ENCODE measurements at regions not wholly inside any gene's neighbourhood (a gene's known extent, or its start where the extent isn't known, plus 50 kb on each side); places are given as distances from the start of the nearest gene placed in this dataset.
"Not testable (repeated sequence)": the region's sequence is repeated elsewhere in the genome, so short reads cannot be mapped to it uniquely, and the experiment has no call there.

DNA sequence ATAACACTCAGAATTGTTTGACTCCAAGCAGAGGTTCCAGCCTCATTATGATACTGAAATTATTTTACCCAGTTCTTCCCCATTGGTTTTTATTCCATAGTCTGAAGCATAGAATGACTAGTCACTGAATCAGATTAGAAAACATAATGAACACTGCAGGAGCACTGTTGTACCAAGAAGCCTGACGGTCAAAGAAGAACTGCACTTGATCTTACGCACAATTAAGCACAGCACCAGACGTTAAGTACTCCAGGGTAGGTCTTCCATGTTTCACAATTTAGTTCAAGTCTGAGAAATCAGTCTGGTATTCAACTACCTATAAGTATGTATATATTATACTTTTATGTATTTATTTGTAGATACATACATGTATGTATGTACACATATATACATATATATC is 973.5 kb upstream of the SPRY2 start:
- DNase-seq: no peak

DNA sequence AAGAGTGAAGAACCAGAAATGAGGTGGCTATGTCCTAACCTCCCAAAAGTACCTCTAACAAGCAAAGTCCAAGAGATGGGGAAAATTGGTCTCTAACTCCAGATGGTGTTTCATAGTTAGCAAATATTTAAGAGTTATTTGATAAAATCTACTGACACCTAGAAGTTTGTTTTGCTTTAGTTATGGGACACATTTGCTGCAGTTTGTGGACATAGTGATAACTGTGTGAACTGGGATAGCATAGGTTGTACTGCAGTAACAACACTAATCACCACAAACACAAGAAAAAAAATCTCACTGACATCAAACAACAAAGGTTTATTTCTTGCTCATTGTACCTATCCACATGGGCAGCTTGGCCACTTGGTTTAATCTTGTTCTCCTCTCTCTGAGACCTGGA is 965.0 kb upstream of the SPRY2 start:
- DNase-seq: no peak

DNA sequence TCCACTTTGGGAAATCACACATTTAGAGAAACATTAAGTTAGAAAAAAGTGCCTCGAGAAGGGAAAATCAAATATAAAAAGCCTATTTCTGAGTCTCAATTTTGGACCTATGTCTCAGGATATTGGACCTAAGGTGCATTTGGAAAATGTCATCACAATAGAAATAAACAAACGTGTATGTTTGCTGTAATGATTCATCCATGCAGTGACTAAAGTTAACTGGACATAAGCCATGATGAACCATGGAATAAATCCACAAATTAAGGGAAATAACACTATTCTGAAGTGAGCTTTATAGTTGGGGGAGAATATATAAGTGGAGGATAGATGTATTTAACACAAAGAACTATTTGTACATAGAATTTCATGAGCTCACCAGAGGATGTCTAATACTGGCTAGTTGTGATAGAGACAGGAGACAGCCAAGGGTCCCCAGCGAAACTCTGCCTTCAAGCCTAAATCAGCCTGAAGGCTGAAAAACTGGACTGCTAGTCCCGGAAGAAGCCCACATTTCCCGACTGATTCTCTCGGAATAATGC is 963.3 kb upstream of the SPRY2 start:
- DNase-seq: no peak

DNA sequence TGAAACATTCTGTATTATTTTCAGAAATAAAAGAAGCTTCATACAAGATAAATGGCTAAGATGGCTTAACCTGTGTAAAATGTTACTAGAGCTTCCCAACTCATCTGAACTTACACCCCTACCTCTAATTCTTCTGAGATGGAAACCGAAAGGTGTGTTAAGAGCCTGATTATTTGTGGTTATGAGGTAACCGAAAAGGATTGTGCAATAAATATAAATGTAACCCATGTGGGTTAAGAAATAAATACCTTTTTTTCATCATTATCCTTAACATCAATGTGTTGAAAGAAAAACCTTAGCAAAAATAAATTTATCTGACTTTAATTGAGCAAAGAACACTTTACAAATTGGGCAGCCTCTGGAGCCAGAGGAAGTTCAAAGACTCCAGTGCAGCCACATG is 961.8 kb upstream of the SPRY2 start:
- DNase-seq: no peak

DNA sequence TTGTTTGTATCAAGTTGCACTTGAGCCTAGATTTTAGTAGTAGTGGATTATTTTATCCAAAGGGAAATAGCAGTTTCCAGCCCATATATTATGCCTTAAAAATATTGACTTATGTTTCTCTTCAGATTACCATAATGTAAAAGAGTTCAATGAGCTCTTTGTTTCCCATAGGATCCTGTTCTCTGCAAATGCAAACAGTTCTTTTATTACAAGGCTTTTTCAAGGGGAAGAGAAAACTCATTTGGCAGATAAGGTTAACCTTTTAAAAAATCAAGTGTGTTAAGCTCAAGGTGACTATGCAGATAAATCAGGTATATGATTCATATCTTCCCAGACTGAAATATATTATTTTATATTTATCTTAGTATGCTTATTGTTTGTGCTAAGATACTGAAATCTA is 961.2 kb upstream of the SPRY2 start:
- no peak for DNase-seq

DNA sequence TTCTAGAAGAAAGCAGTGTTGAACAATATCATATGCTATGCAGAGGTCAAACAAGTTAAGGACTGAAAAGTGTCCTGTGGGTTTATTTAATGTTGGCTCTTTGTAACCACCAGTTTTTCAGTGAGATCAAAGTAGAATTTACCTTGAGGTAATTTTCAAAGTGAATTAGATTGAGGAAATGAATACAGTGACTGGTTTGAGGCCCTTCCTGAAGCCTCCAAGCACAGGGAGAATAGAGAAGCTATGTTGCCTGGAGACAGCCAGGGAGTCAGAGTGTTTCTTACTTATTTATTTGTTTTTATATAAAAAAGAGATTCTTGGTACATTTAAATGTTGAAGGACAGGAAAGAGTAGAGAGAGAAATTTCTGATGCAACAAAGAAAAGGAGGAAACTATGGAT is 954.3 kb upstream of the SPRY2 start:
- no peak for DNase-seq

DNA sequence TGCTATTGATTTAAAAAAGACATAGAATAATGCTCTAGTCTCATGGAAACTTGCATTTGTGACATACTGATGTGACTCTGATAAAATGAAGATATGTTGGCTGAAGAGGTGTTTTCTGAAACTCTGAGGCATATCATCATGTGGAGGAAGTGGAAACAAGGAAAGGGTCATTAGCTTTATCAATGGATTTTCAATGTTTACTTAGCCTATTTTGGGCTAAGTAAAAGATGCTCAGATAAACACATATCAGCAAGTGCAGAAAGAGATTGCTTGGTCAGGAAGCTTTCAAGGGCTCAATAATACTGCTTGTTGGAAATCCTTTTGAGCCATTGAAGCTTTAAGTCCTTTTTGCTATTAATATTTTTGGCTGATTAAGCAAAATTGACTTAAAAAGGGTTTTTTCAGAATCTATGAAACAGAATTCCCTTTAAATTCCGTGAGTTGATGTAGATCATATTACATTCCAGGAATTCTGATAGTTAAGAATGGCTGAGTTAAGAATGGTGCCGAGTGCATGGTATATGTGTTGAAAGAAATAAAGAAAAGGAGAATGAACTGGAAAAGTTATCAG is 952.8 kb upstream of the SPRY2 start:
- DNase-seq: no peak

- no peak for DNase-seq
Measured at GRCh38 chr13:81283561-81283960, 942.6 kb upstream of the SPRY2 start.

DNA sequence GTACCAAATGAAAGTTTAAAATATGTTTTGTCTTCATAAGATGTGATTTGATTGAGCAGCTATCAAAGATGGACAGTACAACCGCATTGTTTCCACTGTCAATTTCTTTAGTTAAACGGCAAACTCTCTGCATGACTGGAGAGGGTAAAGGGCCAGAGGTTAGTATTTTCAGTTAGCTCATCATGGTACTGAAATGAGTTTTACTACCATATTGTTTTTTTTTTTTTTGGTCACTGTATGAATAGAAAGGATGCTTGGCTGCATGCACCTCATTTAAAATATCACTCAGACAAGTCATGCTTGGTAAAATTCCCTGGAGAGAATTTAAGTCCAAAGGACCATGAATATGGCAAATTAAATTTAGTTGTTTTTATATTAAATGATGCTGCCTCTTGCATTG is 942.1 kb upstream of the SPRY2 start:
- no peak for DNase-seq

DNA sequence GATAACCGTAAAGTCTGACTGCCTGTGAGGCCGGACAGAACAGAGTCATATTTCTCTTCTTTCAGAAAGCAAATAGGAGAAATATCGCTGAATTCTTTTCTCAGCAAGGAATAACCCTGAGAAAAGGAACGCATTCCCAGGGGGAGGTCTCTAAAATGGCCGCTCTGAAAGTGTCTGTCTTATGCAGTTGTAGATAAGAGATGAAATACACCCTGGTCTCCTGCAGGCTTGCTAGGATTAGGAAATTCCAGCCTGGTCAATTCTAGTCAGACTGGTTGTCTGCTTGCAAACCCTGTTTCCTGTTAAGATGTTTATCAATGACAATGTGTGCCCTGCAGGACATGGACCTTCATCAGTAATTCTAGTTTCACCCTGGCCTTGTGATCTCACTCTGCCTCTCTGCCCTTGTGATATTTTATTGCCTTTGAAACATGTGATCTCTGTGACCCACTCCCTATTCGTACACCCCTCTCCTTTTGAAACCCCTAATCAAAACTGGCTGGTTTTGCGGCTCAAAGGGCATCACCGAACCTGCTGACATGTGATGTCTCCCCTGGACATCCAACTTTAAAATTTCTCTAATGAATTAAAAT is 934.8 kb upstream of the SPRY2 start:
- no peak for DNase-seq

DNA sequence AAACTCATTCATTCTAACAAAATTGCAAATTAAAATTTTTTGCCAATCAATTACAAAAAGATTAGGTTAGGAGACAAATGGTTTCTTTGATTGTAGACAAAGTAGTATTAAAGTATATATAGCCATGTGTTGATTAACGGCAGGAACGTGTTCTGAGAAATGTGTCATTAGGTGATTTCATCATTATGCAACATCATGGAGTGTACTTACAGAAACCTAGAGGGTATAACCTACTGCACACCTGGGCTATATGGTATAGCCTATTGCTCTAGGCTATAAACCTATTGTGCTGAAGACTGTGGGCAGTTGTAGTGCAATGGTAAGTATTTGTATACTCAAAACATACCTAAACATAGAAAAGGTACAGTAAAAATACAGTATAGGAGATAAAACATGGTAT is 906.8 kb upstream of the SPRY2 start:
- no peak for DNase-seq

DNA sequence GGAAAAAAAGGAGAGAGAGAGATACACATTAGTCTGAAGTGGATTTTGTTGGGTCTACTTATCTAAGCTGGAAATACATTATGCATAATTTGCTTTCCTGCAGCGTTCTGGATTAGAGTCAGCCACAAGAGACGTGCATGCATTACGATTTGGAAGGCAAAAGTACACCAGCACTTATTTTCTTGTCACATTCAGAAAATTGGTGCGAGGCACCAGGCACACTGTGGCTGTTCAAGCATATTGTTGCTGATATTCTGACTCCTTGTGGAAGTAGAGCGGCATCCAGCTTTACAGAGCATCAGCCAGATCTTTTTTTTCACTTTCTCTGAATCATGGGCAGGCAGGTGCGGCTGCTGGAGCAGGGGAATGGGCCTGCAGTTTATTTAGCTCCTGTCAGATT is 905.6 kb upstream of the SPRY2 start:
- no peak for DNase-seq

DNA sequence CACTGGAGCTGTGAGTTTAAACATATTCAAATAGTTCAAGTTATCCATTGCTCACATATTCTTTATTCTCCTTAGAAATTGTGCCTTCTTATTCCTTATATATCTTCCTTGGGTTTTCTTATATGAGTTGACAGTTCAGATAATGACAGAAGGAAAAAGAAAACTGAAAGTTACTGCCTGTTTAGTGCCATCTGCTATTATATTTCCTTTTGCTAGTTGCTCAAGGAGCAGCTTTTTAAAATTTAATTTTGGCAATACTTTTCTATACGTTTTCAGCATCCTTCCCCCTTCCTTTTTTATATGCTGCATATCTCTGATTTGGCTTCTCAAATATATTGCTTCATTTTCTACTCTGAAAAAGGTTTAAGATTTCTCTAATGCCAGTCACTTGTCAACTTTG is 903.1 kb upstream of the SPRY2 start:
- DNase-seq: no peak

- no peak for DNase-seq
Measured at GRCh38 chr13:81230386-81230785, 889.5 kb upstream of the SPRY2 start.

DNA sequence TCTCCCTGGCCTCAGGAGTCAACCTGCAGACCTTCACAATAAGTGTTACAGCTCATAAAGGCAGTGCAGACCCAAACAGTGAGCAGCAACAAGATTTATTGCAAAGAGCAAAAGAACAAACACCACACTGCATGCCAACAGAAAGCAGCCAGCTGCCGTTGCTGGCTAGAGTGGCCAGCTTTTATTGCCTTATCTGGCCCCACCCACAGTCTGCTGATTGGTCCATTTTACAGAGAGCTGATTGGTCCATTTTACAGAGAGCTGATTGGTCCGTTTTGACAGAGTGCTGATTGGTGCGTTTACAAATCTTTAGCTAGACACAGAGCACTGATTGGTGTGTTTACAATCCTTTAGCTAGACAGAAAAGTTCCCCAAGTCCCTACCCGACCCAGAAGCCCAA is 885.9 kb upstream of the SPRY2 start:
- not testable (repeated sequence) for DNase-seq

DNA sequence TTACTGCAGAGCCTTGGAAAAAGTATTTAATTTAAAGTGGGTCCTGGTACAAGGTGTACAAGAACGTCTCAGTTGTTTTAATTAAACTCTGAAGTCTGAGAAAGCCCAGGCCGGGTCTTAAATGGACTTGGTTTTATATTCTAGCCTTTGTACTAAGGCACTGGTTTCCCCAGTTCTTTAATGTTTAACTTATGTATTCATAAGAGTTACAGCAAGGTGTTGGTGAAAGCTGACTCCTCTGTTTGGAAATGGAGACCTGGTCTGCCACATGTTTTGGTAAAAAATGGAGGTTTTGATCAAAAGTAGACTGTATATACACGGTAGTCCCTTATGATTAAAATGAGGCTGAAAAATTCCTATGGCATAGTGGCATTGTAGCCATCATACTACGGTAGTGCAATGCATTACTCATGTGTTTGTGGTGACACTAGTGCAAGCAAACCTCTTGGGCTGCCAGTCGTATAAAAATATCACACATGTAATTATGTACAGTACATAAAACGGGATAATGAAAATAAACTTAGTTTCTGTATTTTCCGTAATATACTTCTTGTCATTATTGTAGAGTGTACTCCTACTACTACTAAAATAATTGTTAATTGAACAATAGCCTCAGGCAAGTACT is 883.4 kb upstream of the SPRY2 start:
- no peak for DNase-seq

DNA sequence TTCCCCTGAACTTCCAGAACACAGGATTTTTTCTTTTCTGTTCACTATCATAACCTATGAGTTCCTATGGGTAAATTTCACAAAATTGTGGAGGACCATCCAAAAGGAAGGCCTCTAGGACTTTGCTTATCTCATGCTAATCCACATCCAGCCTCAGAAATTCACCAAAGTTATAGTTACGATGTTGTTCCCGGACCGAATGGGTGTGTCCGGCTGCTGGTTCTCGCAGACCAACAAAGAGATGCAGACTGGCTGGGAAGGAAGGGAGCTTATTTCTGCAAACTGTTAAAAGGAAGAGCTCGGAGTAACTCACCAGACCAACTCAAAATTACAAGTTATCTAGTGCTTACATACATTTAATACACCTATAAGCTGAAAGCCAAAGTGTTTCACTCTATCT is 882.9 kb upstream of the SPRY2 start:
- DNase-seq: no peak

DNA sequence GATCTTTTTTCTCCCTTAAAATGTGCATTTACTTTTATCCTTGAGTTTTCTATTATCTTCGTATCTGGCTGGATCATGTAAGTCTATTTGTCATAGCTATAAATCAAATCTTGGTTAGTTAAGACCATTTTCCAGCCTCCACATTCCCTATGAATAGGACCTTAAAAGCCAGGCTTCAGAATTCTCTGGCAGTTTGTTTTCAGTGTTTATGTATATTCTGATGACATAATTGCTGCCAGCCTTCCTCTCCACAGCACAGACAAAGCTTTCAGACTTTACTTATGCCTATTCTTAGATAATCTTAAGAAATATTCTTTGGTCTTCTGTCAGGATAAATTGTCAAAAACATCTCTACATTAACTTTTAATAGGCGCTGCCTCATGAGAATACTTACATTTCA is 870.8 kb upstream of the SPRY2 start:
- no peak for DNase-seq

DNA sequence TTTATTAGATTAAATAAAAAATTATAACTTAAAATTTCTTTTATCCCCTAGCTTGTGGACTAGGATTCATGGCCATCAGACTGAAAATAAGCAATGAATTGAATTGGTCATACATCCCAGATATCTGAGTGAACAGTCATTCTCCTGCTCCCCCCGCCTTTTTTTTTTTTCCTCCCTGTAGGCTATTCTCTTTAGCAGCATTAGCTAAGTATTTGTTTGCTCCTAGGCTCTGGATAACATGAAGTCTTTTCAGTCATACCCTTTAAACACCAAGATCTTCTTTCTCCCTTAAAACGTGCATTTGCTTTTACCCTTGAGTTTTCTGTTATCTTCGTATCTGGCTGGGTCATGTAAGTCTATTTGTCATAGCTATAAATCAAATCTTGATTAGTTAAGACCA is 866.7 kb upstream of the SPRY2 start:
- no peak for DNase-seq

DNA sequence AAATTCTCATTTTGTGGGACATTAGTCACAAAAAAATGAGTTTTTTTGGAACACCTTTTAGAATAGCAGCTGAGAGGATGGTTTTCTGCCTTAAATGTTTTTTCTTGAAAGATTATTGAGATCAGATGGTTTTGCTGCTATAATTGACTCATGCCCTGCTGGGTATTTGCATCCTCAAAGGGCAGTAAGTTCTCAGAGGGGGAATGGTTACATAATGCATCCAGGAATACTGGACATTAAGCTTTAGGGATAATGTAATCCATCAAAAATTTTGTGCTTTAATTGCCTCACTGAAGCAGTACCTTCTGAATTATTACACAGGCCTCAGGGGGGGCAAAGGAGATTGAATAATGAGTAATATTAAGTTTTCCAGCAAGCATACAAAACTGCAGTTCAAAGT is 866.3 kb upstream of the SPRY2 start:
- no peak for DNase-seq

DNA sequence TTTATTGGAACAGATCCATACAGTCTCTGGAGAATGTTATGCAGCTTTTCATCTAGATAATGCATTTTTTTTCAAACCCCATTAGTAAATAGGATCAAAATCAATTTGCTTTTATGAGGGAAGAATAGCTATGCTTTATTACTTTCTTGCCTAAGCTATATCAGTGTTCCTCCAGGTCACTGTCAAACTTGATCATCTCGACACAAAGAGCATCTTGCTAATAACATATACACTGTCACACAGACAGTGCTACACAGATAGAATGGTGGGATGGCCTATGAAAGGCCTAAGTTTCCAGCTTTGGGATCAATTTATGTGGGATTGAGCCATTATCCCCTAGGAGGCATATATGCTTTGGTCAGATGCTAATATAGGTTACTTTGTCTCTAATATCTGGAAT is 862.9 kb upstream of the SPRY2 start:
- DNase-seq: no peak

GRCh38 chr13:81199956-81200355 is 859.0 kb upstream of the SPRY2 start:
- DNase-seq: no peak

DNA sequence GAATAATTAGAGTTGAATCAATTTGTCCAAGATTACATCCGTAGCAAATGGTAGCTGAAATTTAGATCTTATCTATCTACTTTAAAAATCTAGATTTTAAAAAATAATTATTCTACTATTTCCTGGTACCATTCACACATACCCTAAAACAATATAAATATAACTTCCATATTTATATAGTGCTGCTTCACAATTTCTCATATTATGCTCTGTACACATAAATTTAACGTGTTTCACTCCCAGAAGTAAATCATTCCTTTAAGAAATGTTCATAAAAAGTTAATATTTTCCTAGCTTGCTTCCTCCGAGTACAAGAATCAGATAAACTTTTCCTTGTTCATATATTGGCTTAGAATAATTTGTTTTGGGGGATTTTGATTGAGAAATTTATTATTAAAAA is 857.0 kb upstream of the SPRY2 start:
- no peak for DNase-seq

DNA sequence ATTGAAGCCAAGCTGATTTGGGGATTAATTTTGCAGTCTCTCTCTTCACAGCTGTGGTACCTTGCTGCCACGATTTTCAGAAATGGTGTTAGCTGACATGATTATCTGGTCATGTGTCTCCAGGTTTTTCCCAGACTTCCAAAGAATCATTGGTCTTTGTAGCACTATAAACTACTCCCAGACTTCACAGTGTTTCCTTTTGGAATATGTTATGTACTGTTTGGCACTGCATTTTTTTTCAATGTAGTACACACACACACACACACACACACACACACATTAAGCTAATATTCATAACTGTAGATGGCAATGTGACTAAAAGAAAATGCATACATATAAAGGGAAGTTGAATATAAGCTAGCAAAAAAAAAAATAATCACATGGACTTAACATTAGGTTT is 856.6 kb upstream of the SPRY2 start:
- DNase-seq: no peak

GRCh38 chr13:81194362-81194761 is 853.4 kb upstream of the SPRY2 start:
- DNase-seq: no peak
